ENCODE measurements at regions not wholly inside any gene's neighbourhood (a gene's known extent, or its start where the extent isn't known, plus 50 kb on each side); places are given as distances from the start of the nearest gene placed in this dataset.

DNA sequence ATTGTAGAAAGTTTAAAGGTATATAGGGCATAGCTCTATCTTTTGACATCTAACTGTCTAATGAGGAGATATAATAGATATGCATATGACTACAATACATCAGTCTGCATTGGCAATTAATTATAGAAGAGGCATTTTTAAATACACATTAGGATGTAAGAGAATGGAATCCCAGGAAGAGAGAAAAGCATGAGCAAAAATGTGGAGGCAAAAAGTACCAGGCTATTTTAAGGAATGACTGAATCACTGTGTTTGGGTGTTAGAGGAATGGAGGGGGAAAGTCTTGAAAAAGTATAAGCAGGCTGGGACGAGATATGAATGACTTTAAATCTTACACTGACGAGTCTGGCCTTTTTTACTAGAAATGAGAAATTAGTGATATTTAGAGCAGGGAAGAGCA lies 138.4 kb upstream of the ZNF462 start:
- DNase-seq = no peak

DNA sequence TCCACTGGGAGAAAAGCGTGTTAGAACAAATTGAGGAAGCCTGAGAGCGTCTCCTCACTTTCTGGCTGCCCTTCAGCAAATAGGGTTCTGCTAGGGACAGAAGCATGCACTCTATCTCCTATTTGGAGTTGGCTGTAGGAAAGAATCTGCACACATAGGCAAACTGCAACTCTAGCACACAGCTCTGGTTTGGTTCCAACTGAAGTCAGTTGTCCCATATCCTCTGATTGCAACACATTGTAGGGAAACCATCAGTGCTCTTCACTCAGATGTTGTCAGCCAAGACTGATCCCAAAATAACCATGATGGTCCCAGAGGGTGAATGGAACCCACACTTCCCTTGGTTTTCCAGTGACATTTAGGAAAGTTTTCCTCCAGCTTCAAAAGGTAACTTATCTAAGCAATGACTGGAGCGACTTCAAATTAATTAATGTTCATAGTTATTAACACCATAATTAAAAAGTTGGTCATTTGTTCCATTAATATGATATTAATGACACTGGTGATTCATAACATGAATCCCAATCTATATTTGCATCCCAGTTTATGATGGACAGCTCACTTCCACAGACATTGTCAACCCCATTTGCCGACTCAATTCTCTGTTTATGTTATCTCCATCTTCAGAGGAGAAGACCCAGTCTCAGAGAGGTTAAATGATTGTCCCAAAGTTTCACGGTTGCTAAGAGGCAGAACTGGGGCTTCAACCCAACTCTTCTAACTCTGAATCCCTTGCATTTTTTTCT lies 136.7 kb upstream of the ZNF462 start:
- DNase-seq = no peak

DNA sequence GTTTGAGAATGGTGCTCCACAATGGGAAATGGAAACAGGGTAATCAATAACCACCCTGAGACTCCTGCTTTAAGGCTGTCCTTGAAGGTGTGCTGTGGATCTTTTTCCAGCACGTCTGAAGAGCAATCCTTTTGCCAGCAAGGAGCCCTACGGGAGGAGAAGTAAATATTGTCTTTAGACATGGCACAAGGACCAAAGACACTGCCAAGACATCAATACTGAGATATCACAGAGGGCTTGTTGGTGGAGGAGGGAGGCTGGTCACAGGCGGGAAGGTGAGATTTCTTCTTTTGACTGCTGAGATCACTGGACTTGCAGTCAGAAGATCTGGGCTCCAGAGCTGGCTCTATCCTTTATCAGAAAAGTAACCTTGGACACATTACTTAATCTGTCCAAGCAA lies 135.0 kb upstream of the ZNF462 start:
- no peak for DNase-seq

DNA sequence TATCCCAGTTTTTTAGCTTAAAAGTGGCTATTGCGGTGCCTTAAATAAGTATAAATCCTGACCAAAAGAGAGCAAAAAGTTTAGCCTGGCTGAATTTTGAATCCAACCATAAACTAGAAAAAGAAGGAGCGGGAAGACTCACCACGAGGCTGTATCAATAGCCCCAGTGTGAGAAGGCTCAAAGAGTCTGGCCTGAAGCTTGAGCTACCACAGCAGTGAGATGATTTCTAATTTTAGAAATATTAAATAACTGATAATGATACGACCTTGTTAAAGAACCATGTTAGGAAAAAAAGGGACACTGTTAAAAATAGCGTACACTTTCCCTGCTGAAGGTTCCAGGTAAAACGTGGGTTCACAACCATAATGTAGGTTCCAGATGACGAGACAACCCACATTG lies 134.1 kb upstream of the ZNF462 start:
- no peak for DNase-seq

DNA sequence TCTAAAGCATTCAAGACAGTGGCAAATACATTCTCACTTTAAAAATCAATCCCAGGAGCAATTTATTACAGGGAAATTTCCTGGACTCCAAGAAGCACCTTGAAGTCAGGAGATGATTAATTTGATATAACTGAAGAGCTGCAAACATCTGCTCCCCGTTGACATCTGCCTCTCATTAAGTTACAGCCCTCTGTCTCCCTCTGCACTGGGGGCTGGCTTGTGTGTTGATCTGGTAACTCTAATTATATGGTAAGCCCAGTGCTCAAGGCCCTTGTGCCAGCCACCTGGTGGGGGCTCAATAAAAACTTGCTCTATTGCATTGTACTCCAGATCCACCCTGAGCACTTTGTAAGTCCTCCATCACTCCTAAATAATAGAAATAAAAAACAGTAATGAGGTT lies 131.1 kb upstream of the ZNF462 start:
- no peak for DNase-seq

DNA sequence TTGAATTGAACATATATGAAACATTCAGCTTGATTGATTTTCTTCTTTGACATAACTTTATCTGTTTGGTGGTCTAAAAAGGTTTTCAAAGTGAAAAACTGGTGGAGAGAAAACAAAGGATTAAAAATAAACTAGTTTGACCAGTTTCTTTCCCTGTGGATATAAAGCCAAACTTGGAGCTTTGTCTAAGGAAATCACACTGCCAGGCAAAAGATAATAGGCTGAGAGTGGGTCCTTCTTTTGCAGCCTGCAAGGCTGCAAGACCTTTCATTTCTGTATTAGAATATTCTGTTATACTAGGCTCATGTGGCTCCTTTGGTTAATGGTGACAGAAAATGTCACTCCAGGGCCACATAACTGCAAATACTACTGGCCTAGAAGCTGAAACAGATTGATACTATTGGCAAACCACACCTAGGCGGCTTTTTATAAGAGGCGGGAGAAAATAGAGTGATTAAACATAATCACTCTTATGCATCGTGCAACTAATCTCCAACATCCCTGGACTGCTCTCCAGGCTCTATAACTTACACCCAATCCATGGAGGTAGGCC lies 129.1 kb upstream of the ZNF462 start:
- no peak for DNase-seq

DNA sequence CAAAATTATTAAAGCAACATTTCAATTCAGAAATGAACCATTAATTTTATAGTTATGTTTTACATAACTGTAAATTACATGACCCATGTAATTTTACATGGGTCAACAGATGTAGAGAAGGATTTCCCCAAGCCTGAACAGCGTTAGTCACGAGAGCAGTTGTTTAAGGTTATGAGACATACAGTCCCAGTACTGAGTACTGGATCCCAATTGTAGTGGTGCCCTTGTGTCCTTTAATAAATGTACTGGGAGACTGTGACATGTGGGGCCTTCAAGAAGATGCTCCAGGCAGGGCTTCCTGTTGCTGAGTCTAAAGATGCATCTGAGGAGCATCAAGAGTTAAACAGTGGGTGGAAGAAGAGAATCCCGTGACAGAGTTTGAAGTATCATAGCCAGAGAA lies 125.5 kb upstream of the ZNF462 start:
- no peak for DNase-seq

DNA sequence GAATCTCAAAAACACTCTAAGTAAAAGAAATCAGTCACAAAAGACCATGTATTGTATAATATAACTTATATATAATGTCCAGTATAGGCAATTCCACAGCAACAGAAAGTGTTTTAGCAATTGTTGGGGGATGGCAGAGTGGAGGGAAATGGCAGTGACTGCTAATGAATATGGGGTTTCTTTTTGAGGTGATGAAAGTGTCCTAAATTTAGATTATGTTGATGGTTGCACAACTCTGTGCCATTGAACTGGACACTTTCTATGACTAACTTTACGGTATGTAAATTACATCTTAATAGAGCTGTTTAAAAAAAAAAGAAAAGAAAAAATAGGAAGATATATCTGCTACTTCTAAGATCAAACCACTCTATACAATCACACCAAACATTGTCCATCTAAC lies 124.9 kb upstream of the ZNF462 start:
- no peak for DNase-seq

DNA sequence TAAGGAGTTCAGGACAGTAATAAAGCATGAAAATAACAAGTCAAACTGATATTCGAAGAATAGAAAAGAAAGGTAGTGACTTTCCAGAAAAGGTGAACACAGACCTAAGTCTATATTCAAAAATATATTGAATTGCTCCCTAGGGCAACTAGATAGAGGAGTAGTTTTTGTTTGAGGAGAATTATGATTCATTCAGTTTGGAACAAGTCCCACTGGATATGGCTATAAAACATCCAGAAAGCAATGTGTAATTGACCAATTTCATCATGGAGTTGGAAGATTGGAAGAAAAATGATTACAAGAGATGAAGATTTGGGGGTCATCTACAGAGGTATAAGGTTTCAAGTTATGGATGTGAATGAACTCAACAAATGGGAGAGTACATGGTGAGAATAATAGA lies 117.5 kb upstream of the ZNF462 start:
- DNase-seq = no peak

DNA sequence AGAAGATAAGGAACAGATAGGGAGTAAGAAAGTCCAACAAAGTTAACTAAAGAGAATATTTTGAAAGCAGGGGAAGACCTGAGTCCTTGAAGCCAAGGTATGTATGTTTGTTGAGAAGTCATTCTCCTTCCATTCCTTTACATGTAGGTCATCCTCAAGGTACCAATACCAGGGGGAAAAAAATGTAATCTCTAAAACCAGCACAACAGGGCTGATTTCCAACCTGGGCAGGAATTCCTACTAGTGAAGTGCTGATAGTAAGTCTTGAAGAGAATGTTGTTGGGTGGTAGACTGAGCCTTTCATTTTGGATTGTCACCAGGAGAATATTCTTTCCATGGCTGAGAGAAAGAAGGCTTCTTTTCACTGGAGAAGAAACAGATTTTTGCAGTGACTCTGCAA lies 117.1 kb upstream of the ZNF462 start:
- no peak for DNase-seq

DNA sequence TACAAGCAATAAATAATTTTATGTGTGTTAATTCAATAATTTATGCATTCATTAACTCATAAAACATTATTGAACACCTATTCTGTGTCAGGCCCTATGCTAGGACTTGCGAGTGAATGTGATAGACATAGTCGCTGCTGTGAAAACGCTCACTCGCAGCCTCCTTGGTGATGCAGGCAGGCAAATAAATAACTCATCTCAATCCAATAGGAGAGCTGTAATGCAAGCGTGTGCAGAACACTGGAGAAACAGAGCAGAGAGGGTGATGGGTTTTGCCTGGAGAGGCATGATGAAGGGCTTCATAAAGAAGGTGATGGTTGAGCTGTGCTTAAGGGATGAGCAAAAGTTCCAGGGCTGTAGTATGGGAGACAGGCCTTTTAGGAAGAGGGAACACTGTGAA lies 111.3 kb upstream of the ZNF462 start:
- DNase-seq = no peak

DNA sequence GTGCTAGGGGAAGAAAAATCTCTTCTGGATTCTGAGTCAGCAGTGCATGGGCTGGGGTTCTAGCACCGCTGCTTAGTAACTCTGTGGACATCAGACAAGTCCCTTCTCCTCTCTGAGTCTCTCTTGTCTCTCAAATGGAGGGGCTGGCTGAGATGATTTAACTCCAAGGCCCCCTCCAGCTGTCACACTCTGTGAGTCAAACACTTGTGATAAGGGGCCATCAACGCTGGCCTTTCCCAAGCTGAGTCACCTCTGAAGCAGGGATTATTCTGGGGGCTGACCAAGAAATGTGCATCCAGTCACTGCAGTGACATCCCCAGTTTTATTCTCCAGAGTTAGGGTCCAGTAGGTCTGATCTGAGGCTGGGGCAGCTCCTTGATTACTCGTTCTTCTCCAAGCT lies 110.4 kb upstream of the ZNF462 start:
- DNase-seq = no peak

DNA sequence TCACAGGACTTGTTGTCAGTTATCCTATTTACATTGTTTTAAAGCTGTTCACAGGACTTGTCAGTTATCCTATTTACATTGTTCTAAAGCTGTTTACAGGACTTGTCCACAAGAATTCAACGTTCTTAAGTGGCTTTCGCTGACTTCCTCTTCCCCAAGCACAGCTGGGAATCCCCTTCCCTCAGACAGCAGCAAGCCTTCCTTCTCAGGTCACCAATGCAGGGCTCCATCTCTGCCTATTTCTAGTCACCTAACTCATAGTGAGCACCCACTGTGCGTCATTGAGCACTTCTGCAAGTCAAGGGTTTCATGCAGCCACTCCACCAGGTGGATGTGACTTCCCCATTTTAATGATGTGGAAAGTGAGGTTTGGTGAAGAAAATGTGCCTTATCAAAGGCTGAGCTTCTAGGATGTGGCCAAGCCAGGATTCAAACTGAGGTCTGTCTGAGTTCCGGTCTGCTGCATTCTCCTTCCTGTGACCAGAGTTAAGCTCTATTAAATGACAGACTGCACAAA lies 109.8 kb upstream of the ZNF462 start:
- peak; percentile 11 for DNase-seq

DNA sequence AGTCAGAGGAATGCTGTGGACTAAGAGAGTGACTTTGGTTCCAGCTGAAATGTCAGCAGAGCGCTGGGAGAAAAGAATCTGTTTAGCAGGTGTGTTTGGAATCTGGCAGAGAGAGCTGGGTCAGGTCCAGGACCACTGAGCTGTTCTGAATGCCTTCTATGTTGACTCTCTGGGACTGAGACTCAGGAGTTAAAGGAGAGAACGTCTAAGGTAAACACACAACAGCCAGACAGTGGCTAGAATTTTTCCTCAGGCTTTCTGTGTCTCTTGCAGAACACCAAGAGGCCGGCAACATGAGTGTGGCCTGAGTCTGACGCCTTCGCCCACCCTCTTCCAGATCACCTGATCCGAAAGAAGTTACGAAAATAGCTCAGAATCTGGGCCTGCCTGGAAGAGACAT lies 107.2 kb upstream of the ZNF462 start:
- DNase-seq = no peak

DNA sequence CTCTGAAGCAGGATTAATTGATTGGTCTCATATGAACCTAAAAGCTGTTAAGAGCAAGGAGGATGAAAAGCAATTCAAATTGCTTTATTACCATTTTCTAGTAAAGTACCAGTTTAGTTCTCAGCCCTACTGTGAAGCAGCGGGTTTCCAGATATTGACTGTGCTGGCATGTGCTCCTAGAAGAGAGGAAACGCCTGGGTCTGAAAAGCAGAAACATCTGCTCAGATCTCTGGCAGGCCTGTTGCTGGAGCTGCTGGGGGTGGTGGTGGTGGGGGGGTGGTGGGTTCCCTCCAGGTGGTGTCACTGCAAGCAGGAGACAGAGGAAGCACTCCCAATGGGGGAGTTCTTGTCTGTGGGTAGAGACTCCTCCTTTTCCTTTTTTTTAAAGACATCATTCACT lies 105.5 kb upstream of the ZNF462 start:
- no peak for DNase-seq

DNA sequence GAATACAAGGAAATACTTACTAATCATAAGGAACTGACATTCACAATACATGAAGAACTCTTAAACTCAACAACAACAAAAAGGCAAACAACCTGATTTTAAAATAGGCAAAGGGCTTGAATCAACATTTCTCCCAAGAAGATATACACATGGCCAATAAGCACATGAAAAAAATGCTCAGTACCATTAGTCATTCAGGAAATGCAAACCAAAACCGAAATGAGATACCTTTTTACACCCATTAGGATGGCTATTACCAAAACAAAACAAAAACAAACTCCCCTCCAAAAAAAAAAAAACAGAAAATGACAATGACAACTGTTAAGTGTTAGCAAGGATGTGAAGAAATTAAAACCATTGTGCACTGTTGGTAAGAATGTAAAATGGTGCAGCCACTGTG lies 104.1 kb upstream of the ZNF462 start:
- DNase-seq = no peak

DNA sequence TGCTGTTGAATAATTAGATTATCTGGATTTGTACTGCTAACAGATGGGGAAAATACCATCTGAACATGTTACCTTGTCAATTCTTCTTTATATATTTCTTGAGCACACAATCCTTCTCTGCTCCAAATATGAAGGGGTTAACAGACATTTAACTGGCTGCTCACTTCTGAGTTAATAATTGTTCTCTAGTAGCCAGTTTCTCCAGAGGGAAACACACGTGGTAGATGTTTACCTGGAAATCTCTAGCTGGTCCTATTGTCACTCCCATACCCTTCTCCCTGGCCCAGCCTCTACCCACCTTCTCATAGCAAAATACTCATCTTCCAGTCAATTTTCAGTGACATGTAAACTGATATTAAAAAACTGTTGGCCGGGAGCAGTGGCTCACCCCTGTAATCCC lies 101.5 kb upstream of the ZNF462 start:
- no peak for DNase-seq

DNA sequence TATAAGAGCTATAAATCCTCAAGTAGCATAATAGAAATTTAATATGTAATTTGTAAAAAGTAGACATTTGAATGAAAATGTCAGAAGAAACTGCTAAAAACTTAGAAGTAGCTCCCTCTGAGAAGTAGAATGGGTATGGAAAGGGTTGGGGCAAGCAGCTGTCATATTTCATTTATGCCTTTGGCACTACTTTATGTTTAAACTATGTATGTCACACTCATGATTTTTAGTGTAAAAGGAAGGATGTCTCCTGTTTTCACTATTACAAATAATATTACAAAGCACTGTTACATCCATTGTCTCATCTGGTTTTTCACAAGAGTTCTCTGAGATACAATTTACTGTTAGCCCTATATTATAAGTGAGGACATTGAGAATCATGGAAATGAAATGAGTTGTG lies 96.3 kb upstream of the ZNF462 start:
- no peak for DNase-seq

DNA sequence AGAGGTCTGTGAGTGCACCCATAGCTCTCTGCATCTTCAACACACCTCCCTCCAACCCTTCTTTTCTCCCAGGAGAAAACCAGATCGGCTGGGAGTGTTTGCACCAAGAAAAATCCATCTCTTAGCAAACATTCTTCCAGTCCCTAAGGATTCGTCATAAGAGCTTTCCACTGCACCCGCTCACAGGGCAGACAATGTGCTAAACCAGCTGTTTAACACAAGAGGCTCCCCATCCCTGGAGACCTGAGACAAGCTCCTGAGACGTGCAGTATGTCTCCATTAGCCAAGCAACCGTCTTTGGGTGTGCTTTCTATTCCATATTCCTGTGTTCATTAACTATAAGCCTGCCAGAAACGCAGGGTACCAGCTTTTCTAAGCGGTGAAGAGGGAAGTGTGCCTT lies 93.6 kb upstream of the ZNF462 start:
- DNase-seq = no peak

DNA sequence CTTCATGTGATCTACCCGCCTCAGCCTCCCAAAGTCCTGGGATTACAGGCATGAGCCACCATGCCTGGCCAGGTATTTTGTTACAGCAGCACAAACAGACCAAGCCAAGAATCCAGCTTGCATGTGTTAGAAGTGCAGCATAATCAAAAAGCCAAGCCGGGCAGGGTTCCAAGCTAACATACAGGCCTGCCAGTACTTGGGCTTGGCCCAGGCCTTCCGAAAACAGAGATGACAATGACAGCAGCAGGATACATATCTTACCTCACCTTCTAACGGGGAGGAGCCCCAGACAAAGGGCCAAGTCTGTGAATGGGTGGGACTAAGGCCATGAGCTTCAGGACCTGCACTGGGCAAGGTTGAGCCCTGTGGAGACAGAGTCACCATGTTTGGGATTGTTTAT lies 91.4 kb upstream of the ZNF462 start:
- no peak for DNase-seq

DNA sequence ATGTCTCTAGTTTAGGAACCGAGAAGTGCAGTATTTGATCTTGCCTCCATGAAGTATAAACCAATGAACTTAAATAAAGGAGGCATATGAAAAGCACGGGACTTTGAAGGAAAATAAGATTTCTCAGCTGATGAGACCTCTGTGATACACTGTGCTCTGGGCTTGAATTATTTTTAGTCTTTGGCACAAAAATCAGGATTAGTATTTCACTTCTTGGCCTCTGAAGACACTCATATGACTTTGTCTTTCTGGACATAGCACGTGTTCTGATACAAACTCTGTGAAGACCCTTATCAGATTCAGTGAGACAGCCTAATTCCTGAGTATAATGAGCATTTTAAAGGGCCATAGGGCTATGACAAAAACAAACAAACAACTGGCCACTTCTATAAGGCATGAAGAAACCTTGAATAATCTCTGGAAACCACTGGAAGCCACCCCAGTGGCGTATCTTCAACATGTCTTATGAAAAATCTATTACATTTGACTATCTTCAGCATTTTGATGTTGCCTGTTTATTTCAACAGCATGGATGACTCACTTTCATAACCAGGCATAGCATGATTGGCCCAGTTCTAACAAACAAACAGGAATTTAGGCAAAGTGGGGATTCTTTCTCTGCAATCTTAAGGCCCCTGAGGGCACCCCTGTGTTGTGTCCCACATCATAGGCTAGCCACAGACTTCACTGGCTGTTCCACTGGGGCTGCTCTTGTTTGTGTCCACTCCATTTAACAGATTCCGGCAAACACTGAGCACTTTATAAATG lies 90.3 kb upstream of the ZNF462 start:
- DNase-seq = no peak

DNA sequence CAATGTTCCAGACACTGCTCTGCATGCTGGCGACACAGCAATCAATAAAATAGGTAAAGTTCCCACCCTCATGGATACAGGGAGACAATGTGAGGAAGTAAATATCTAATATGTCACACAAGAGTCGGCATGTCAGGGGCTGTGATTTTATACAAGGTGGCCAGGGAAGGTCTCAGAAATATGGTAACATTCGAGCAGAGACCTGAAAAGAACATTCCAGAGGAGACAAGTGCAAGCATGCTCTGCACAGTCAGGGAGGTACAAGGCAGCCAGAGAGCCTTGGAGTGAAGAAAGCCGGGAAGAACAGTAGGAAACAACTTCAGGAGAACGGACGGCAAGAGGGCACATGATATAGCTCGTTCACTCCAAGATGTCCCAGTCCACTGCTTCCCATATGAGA lies 89.2 kb upstream of the ZNF462 start:
- DNase-seq = no peak

DNA sequence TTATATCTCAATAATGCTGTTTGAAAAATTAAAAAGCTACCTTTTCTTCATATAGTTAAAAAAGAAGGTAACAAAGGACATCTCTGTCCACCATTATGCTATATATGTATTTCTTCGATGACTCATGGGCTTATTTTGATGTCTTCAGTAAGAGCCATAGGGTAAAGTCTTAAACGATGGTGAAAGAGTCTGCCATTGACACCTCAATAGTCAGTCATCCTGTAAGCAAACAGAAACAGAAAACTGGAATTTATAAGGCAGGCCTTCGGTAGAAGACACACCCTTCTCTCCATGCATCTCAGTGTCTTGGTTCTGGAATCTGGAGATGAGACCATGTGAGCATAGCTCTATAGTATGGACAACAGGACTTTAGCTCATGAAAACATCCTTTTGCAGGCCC lies 87.0 kb upstream of the ZNF462 start:
- no peak for DNase-seq

DNA sequence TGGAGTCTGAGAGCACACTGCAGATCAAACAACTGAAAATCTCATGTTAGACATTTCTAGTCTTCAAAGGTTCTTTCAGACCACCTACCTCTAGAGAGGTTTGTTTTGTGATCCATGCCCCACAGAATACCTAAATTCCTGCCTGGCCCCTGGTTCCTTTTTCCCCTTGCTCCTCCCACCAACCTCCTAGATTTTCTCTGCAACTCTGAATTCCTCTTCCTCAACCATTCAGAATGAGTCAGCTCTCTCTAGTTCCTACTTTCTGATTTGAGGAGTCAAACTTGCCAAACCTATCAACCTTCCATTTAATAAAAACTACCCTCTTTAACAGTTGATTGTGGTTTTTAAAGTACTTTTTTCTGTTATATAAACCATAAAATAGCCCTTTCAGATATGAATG lies 83.2 kb upstream of the ZNF462 start:
- DNase-seq = no peak

Data from kidney glomerular epithelial cell (primary cell).